ENCODE measurements at regions not wholly inside any gene's neighbourhood (a gene's known extent, or its start where the extent isn't known, plus 50 kb on each side); places are given as distances from the start of the nearest gene placed in this dataset.

DNA sequence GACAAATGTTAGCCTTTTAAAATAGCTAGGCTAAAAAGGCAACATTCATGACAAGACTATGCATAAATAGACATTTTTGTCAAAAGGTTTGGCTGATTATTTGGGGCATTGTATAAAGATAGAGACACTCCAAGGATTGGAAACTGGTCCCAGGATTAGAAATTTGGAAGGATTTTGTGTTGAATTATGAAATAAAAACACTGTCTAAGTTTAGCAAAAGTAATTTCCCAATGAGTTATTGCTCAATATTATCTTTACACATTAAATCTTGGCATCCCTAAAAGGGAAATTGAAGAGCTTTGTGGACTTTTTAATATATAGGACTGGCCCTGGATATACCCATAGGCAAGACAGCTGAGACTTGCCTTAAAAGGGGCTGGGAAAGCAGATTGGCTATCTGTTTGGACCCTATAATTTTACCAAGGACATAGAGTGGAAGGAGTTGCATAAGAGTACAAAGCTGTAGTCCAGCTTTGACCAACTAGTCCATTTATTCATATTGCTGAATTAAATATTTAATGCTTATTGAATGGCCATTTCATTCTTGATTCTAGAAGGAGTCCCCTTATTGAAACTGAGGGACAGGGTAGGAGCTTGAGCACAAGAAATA, 382.7 kb downstream of the METTL15 start:
- Histone ChIP-seq H3K36me3 (ENCODE audit: insufficient read depth, low read length) (no peaks in the 10 kb centered on the region), H3K4me1 (ENCODE audit: insufficient read depth, low read length) (no peaks in the 10 kb centered on the region), H3K9ac (ENCODE audit: low read depth, low read length) (no peak overlapping the region)

GRCh38 chr11:28488336-28488735, 380.1 kb downstream of the METTL15 start:
- H3K4me1 ChIP-seq (ENCODE audit: insufficient read depth, low read length) = no peaks in the 10 kb centered on the region
- H3K9me3 ChIP-seq (ENCODE audit: control insufficient read depth, insufficient read depth, low read length) = no peaks in the 10 kb centered on the region
- no peaks in the 10 kb centered on the region for H3K36me3 ChIP-seq (ENCODE audit: insufficient read depth, low read length)
- H3K9ac ChIP-seq (ENCODE audit: low read depth, low read length) = no peak overlapping the region

More for the DNA sequence above, 382.7 kb downstream of the METTL15 start:
- H3K9me3 ChIP-seq (ENCODE audit: control insufficient read depth, insufficient read depth, low read length) = no peaks in the 10 kb centered on the region

DNA sequence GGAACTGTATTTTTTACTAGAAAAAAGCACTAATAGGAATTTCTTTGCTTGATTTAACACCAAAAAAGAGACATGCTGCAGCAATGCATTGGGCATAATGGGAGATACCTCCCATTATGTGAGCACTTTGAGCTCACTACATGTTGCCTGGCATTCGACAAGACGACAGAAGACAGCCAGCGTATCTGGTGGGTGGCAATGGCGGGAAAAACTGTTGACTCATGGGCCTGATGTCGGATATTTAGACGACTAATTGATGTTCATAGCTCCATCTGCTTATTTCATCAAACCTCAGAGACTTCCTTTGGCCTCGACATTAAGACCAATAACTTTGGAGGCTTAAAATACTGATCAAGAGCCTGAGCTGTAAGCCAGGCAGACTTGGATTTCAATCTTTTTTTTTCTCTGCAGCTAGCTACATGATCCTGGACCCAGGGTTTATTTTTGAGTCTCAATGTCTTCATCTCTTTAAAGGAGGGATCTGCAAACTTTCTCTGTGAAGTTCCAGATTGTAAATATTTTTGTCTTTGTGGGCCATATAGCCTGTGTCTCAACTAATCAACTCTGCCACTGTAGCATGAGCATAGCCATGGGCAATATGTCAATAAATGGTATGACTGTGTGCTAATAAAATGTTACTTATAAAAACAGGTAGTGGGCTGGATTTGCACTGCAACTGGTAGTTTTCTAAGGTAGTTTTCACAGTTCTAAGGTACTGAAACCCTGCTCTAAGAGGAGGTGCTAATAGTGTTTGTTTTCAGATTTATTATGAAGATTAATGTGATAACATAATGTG, 375.1 kb downstream of the METTL15 start:
- no peaks in the 10 kb centered on the region for H3K4me1 ChIP-seq (ENCODE audit: insufficient read depth, low read length)
- H3K9me3 ChIP-seq (ENCODE audit: control insufficient read depth, insufficient read depth, low read length) = no peaks in the 10 kb centered on the region
- H3K36me3 ChIP-seq (ENCODE audit: insufficient read depth, low read length) = no peaks in the 10 kb centered on the region
- no peak overlapping the region for H3K9ac ChIP-seq (ENCODE audit: low read depth, low read length)

DNA sequence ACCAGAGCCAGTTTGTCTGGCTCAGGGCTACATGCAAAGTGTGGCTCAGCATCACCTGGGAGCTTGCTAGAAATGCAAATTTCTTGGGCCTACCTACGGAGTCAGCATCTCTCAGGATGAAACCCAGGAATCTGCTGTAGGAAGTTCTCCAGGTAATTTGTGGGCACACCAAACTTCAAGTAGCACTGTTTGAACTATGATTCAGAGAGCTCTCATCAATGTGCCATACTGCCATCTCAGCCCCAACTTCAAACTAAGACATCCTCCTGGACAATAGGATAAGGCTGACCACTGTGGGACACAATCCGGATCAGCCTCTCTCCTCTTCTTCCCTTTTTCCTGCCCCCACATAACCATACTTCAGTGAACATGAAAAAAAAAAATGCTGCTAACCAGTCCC, 374.5 kb downstream of the METTL15 start:
- Histone ChIP-seq H3K9me3 (ENCODE audit: control insufficient read depth, insufficient read depth, low read length) (no peaks in the 10 kb centered on the region), H3K36me3 (ENCODE audit: insufficient read depth, low read length) (no peaks in the 10 kb centered on the region), H3K9ac (ENCODE audit: low read depth, low read length) (no peak overlapping the region), H3K4me1 (ENCODE audit: insufficient read depth, low read length) (no peaks in the 10 kb centered on the region)

- Histone ChIP-seq H3K36me3 (ENCODE audit: insufficient read depth, low read length) (no peaks in the 10 kb centered on the region), H3K9ac (ENCODE audit: low read depth, low read length) (no peak overlapping the region), H3K4me1 (ENCODE audit: insufficient read depth, low read length) (no peaks in the 10 kb centered on the region), H3K9me3 (ENCODE audit: control insufficient read depth, insufficient read depth, low read length) (no peaks in the 10 kb centered on the region)
Observed at GRCh38 chr11:28481616-28482480, 373.7 kb downstream of the METTL15 start.

GRCh38 chr11:28480406-28480805, 372.2 kb downstream of the METTL15 start:
- H3K4me1 ChIP-seq (ENCODE audit: insufficient read depth, low read length) = no peaks in the 10 kb centered on the region
- no peaks in the 10 kb centered on the region for H3K36me3 ChIP-seq (ENCODE audit: insufficient read depth, low read length)
- H3K9ac ChIP-seq (ENCODE audit: low read depth, low read length) = no peak overlapping the region

DNA sequence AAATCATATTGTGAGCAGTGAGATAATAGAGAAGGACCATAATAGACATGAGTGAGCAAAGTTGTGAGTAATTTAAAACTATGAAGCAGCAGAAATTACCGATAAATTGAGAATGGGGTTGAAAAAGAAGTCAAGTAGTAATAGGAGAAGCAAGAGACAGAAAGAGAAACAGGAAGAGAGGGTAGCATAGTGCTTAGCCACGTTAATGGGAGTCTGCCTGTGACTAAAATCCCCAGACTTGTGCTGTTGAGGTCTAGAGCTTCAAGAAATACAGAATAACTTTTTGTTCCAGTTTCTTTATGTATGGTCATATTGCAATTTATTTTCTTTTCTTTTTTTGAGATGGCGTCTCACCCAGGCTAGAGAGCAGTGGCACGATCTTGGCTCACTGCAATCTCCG, 368.7 kb downstream of the METTL15 start:
- H3K36me3 ChIP-seq (ENCODE audit: insufficient read depth, low read length) = no peaks in the 10 kb centered on the region
- H3K4me1 ChIP-seq (ENCODE audit: insufficient read depth, low read length) = no peaks in the 10 kb centered on the region

More at GRCh38 chr11:28480406-28480805, 372.2 kb downstream of the METTL15 start:
- no peaks in the 10 kb centered on the region for H3K9me3 ChIP-seq (ENCODE audit: control insufficient read depth, insufficient read depth, low read length)

GRCh38 chr11:28476049-28476448, 367.9 kb downstream of the METTL15 start:
- Histone ChIP-seq H3K4me1 (ENCODE audit: insufficient read depth, low read length) (no peaks in the 10 kb centered on the region), H3K9me3 (ENCODE audit: control insufficient read depth, insufficient read depth, low read length) (no peaks in the 10 kb centered on the region), H3K9ac (ENCODE audit: low read depth, low read length) (no peak overlapping the region), H3K36me3 (ENCODE audit: insufficient read depth, low read length) (no peaks in the 10 kb centered on the region)

More for the DNA sequence above, 368.7 kb downstream of the METTL15 start:
- H3K9ac ChIP-seq (ENCODE audit: low read depth, low read length) = no peak overlapping the region
- no peaks in the 10 kb centered on the region for H3K9me3 ChIP-seq (ENCODE audit: control insufficient read depth, insufficient read depth, low read length)

DNA sequence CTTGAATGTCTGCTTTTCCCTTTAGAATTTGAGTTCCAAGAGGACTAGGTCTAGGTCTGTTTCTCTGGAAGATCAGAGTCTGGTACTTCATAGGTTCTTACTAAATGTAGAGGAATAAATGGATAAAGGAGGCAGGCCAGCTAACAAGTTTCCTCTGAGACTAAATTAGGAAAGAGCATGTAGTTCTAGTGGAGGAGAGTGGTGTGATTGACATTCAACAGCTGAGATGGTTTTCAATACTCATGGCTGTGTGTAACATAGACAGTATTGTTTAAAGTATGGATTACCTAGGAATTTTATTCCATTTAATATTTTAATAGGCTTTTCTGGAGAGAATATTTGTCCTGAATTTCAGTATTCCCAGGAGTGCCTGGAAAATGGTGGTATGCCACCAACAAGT, 364.7 kb downstream of the METTL15 start:
- no peak overlapping the region for H3K9ac ChIP-seq (ENCODE audit: low read depth, low read length)
- no peaks in the 10 kb centered on the region for H3K4me1 ChIP-seq (ENCODE audit: insufficient read depth, low read length)
- H3K36me3 ChIP-seq (ENCODE audit: insufficient read depth, low read length) = no peaks in the 10 kb centered on the region
- H3K9me3 ChIP-seq (ENCODE audit: control insufficient read depth, insufficient read depth, low read length) = no peaks in the 10 kb centered on the region

DNA sequence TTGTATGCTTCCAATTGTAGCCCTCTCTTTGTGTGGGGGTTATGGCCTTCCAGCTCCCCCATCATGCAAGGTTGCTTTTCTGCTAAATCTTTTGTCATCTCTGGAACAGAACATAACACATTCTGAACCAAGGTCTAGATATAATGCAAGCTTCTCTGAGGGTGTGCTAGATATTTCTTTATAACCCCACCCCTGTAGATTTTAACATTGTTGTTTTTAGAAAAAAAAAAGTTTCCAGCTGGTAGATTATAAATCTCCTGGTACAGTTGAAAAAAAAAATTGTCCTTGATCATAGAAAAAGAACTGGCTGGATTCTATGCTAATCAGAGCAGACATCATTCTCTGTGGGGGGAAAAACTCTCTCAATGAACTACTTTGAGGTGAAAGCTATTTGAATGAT, 363.3 kb downstream of the METTL15 start:
- Histone ChIP-seq H3K36me3 (ENCODE audit: insufficient read depth, low read length) (no peaks in the 10 kb centered on the region), H3K9me3 (ENCODE audit: control insufficient read depth, insufficient read depth, low read length) (no peaks in the 10 kb centered on the region), H3K9ac (ENCODE audit: low read depth, low read length) (no peak overlapping the region), H3K4me1 (ENCODE audit: insufficient read depth, low read length) (no peaks in the 10 kb centered on the region)

GRCh38 chr11:28470180-28470579, 362.0 kb downstream of the METTL15 start:
- Histone ChIP-seq H3K36me3 (ENCODE audit: insufficient read depth, low read length) (no peaks in the 10 kb centered on the region), H3K9ac (ENCODE audit: low read depth, low read length) (no peak overlapping the region), H3K9me3 (ENCODE audit: control insufficient read depth, insufficient read depth, low read length) (no peaks in the 10 kb centered on the region), H3K4me1 (ENCODE audit: insufficient read depth, low read length) (no peaks in the 10 kb centered on the region)

DNA sequence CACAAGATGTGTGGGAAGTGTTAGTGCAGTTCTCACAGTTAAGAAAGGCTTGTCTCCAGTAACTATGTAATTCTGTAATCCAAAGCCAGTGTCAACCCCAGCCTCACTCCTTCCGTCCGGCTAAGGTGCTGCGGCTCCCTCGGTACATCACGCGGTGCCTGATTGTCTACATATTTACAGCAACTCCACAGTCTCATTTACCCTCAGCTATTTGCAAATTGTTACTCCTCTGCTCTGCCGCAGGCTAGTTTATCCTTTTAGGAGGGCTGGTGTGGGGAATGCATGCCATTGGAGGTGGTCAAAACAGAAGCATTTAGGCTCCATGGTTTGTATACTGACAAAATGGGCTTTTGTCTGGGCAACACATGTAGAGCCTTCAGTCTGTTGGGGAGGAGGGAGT, 358.3 kb downstream of the METTL15 start:
- Histone ChIP-seq H3K9me3 (ENCODE audit: control insufficient read depth, insufficient read depth, low read length) (no peaks in the 10 kb centered on the region), H3K36me3 (ENCODE audit: insufficient read depth, low read length) (no peaks in the 10 kb centered on the region), H3K9ac (ENCODE audit: low read depth, low read length) (no peak overlapping the region), H3K4me1 (ENCODE audit: insufficient read depth, low read length) (no peaks in the 10 kb centered on the region)

DNA sequence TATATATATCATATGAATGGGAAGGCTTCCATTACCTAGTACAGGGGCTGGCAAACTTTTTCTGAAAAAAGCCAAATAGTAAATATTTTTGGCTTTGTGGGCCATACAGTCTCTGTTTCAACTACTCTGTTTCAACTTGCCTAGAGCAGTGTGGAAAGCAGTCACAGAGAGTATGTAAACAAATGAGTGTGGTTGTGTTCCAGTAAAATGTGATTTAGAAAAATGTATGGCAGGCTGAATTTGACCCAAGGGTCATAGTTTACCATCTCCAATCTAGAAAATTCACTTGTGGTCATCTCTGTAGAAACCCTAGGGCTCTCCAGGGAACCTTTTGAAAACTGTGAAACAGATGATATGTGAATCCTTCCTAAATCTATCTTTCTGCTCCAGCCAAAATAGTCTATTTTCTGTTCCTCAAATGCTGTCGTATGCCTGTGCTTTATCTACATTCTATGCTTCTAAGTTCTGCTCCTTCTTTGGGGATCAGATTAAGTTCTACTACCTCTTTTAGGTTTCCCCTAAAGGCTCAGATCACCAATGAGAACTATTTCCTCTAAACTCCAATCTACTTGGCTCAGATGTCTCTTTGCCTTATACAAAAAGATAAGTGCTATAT, 356.2 kb downstream of the METTL15 start:
- Histone ChIP-seq H3K9ac (ENCODE audit: low read depth, low read length) (no peak overlapping the region), H3K9me3 (ENCODE audit: control insufficient read depth, insufficient read depth, low read length) (no peaks in the 10 kb centered on the region)

GRCh38 chr11:28463826-28464225, 355.6 kb downstream of the METTL15 start:
- H3K4me1 ChIP-seq (ENCODE audit: insufficient read depth, low read length) = no peaks in the 10 kb centered on the region
- H3K9ac ChIP-seq (ENCODE audit: low read depth, low read length) = no peak overlapping the region
- H3K9me3 ChIP-seq (ENCODE audit: control insufficient read depth, insufficient read depth, low read length) = no peaks in the 10 kb centered on the region
- no peaks in the 10 kb centered on the region for H3K36me3 ChIP-seq (ENCODE audit: insufficient read depth, low read length)

More for the DNA sequence above, 356.2 kb downstream of the METTL15 start:
- H3K36me3 ChIP-seq (ENCODE audit: insufficient read depth, low read length) = no peaks in the 10 kb centered on the region
- H3K4me1 ChIP-seq (ENCODE audit: insufficient read depth, low read length) = no peaks in the 10 kb centered on the region
